ENCODE measurements at regions not wholly inside any gene's neighbourhood (a gene's known extent, or its start where the extent isn't known, plus 50 kb on each side); places are given as distances from the start of the nearest gene placed in this dataset.

DNA sequence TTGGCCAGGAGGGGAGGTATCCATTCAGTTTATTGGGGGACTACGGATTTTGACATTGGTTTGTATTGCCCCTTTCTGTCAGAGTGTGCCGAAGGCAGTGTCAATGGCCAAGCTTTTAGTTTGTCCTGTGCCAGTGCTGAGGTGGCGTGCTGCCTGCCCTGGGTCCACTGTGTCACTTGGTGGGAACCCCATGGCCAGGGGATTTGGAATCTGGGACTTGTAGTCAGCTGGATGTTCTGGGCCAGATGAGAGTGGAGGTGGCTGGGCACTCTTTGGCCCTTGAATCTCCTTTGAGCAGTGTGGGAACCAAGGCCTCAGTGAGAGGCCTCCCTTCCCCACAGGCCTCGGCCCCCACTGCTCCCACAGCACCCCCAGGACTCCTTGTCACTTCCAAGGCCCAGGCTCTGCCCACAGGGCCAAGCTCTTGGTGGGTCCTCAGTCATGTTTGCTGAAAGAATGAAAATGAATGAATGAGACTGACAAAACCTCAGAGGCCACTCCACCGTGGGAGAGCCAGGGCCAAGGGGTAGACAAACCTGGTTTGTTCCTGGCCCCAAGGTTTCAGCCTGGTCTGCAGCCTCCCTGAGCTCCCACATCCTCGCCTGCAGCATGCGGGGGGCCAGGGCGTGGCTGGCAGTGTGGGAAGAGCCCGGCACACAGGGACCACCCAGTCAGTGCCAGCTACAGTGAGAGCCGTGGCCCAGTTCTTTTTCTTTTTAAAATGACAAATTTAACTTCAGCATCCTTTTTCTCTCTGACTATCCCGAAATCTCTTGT lies 412.2 kb downstream of the MATN1 start:
- no peak for DNase-seq

DNA sequence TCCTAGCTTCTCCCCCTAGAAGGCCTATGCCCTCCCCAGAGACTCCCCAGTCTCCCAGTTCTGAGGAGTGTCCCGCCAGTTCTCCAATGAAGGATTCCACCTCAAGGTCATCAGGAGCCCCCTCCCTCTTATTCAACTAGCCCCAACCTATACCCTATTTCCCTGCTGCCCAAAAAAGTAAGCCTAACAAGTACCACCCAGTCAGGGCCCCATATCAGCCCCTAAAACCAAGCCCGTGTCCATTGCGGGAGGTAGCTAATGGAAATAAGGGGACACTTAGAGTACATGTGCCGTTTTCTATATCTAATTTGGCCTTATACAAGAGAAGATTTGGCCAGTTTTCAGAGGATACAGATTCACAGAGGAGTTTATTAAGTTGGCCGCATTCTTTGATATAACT lies 416.2 kb downstream of the MATN1 start:
- DNase-seq = no peak

DNA sequence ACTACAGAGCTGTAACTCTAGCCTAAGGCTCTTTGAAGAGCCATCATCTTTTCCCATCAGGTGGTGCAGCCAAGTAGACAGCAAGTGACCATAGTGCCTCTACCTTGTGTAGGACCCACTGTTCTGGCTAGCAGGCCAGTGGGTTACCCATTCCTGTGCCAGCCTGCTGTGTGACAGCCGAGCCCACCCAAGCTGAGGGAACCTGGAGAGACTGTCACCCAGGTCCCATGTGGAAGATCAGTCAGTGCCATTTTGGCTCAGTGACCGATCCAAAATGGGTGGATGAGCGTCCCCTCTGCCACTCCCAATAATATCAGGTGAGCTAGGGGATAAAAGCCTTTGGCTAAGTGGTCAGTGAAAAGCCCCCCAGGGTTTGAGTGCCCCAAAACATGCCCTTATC lies 417.9 kb downstream of the MATN1 start:
- DNase-seq = no peak

DNA sequence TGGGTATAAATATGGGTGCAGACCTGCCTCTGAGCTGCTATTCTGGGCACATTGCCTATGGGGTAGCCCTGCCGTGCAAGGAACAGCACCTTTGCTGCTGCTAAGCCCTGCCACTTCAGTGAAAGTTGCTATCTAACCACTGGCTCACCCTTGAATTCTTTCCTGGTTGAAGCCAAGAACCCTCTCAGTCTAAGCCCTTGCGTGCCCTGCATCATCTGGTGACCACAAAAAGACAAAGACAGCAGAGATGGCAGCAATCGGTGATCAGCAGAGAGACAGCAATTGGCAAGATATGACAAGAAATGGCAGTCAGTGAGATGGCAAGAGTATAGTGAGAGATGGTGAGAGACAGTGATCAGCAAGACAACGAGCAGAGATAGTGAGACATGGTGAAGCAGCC lies 418.3 kb downstream of the MATN1 start:
- DNase-seq = no peak

DNA sequence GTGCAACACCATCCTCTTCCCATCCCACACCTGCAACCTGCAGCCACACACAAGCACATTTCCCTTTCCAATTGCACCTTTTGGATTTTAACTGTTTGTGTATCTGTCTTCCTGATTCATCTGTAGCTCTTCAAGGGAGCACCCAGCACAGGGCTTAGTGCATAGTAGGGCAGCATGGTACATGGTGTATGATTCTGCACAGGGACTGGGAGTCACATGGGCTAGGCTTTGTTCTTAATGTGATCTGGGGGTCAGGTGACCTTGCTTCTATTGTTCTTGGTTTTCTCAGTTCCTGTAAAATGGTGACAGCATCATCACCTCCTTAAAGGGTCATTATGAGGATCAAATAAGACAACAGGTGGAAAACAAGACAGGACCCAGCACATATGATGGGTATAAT lies 419.3 kb downstream of the MATN1 start:
- no peak for DNase-seq

DNA sequence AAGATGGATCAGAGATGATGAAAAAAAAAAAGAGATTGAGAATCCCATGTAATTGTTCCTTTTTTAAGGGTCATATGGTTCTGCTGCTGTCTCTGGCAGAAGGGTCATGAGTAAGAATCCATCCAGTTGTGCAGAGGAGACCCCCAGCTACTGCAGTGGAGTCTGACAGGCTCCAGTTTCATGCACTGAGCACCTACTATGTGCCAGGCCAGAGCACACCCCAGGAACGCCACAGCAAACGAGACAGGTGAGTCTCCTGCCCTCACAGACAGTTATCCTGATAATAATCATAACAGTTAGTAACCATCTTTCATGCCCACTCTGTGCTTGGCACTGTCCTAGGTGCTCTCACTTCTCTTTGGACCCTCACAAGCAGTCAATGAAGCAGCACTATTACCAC lies 420.0 kb downstream of the MATN1 start:
- DNase-seq = no peak

DNA sequence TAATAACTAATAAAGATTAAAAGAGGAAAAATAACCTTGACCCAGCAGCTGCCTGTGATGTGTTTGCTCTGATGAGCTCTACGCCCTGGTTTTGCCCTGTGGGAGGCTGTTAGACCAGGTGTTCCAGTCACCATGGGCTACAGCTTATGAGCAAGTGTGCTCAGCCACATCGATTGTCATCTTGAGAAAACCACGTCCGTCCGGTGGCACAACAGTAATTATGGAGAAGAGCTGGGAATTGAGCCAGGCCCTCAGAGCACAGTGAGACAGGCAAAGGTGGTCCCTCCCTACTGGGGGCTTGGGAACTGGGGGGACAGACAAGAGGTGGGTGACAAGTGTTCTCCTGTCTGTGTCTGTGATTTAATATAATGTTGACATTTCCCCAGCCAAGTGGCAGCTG lies 420.5 kb downstream of the MATN1 start:
- no peak for DNase-seq

DNA sequence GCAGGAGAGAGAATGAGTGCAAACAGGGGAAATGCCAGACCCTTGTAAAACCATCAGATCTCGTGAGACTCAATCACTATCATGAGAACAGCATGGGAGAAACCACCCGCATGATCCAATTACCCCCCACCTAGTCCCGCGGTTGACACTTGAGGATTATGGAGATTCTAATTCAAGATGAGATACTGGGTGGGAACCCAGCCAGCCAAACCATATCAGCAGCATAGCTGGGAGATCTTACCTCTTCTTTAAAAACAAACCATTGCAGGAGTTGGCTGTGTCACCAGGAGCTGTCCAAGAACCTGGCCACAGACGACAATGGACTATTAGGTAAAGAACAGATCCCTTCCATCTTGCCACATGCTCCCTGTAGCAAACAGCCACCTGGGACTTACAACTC lies 422.7 kb downstream of the MATN1 start:
- no peak for DNase-seq

DNA sequence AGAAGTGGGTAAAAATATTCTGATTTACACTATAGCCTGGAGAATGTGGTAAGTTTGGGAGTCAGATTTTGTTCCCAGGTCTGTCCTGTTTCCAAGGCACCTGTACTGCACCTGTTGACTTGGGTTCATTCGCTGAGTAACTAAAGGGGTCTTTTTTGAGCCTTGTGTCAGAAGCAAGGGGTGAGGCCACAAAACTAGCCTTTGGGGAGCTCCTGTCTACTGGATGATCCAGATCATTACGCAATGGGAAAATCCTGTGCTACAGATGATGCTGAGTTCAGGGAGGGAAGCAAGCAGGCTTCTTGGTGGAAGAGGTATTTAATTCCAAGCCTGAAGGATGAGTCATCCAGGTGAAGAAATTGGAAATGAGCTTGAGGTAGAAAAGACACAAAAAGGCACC lies 424.0 kb downstream of the MATN1 start:
- DNase-seq = no peak

DNA sequence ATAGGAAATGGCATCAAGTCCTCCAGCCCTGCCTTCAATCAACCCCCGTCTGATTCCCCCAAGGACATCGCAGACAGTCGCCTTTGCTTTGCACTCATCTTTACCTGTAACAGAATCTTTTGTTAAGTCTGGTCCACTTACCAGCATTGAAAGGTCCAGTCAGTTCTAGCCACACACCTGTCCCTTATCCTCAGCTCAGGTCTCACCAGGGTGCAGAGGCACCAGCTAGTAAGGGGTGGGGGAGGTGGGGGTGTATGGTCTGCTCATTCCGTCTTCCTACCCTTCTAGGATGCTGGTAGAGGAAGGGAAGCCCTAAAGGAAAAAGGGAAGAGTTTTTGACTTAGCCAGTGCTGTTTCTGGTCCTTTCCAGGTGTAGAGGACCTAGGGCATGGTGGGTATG lies 427.7 kb downstream of the MATN1 start:
- DNase-seq = no peak

DNA sequence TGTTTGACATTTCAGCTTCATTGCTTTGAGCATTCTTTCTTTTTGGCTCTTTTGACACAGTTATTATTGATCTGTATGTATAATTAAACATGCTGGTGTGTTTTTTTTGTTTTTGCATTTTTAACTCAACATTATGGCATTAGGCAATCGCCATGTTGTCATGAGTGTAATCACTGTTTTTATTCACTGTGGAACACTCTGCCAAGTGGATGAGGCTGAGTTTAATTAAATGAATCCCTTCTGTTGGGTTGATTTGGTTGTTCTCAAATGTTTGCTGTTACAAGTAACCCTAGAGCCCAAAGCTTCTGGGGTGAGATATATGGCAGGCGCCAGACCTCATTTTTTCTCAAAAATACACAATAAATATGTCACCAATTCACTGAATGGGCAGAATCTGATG lies 428.1 kb downstream of the MATN1 start:
- no peak for DNase-seq

DNA sequence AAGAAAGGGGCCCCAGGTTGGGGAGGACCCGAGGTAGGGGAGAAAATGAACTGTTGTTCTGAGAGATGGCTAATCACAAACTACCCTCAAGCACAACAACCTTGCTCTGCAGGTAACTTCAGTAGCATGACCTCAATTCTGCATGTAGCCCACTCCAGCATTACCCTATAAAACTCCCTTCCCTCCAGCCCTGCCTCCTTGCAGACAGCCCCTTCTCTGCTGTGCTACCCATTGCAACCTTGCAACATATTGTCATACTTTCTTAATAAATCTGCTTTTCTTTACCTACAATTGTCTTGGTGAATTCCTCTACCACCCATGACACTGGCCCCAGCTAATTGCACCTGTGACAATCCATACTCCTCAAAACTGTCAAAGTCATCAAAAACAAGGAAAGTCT lies 428.9 kb downstream of the MATN1 start:
- DNase-seq = no peak

DNA sequence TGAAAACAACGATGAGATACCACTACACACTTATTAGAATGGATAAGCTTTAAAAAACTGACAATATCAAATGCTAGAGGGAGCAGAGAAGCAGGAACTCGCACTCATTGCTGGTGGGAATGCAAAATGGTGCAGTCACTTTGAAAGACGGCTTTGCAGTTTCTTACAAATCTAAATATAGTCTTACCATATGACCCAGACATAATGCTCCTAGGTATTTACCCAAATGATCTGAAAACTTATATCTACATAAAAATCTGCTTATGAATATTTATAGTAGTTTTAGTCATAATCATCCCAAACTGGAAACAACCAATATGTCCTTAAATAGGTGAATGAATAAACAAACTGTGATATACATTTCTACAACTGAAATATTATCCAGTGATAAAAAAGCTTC lies 430.9 kb downstream of the MATN1 start:
- no peak for DNase-seq

DNA sequence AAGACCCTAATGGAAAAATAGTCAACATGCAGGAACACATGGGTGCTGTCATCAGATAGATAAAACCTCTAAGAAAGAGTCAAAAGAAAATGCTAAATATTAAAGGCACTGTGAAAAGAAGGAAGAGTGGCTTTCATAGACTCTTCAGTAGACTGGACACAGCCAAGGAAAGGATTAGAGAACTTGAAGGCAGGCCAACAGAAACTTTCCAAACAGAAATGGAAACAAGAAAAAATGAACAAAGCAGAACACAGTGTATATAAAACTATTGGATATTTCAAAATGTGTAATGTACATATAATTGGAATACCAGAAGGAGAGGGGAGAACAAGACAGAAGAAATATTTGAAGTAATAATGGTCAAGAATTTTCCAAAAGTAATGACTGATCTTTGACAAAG lies 431.9 kb downstream of the MATN1 start:
- DNase-seq = no peak

DNA sequence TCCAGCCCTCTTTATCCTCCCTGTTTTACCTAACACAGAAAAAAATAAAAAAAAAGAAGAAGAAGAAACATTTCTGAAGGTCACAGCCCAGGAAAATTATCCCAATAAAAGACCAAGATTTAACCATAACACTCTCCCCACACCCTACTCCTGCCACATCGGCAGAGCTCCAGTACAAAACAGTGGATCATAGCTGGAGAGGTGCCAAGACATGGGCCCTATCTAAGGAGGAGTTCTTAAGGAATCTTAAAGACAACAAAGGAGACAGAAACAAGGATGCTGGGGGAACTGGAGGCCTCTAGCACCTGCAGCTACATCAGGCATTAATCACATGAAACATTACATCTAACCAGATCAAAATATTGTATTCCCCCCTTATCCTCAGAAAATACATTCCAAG lies 432.8 kb downstream of the MATN1 start:
- no peak for DNase-seq

DNA sequence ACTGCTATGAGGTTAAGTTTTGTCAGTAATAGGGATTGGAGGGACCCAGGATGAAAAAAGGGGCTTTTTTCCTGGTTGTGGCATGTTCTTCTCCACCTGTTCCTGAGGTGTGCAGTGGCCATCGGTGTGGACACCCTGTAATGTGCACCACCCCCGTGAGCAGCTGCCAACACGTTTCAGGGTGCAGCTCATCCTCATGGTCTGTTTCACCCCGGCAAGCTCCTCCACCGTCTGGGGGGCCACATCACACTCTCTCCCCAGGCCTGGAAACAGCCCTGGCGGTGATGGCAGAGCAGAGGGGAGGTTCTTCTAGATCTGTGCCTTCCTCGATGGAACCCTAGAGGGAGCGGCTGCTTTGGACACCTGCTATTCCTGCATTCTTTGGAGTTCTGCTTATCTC lies 435.4 kb downstream of the MATN1 start:
- DNase-seq = no peak

DNA sequence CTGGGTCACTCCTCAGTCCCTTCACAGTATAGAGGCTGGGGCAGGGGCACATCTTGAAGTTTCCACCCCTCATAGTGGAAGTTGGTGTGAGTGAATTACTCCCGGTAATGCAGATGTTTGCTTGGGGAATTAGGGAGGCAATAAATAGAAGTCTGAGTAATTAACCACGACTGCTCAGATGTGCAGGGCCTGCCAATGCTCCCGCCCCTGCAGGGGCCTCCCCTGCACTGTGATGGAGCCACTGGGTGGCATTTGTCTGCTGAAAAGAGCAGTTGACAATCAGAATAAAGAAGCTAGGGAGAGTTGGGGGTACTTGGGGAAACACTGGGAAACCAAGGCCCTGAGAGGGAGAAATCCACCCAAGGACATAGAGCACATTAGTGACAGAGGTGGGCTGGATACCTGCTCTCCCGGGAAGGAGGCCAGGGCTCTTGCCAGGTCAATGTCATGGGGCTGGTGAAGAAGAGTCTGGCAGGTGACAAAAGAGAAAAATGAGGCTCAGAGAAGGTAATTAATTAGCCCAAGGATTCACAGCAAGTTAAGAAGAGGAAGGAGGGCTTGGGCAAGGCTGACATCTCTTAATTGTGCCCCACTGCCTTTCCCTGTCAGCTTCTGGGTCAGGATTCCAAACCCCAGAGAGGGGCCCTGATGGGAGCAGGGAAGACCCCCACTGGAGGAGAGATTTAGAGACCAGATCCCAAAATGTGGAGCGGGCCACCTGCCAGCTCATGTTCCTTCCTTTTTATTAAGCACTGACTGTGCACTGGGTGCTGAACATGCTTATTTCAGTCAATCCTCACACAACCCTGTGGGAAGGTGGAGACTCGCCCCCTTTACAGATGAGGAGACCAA lies 436.2 kb downstream of the MATN1 start:
- DNase-seq = no peak

DNA sequence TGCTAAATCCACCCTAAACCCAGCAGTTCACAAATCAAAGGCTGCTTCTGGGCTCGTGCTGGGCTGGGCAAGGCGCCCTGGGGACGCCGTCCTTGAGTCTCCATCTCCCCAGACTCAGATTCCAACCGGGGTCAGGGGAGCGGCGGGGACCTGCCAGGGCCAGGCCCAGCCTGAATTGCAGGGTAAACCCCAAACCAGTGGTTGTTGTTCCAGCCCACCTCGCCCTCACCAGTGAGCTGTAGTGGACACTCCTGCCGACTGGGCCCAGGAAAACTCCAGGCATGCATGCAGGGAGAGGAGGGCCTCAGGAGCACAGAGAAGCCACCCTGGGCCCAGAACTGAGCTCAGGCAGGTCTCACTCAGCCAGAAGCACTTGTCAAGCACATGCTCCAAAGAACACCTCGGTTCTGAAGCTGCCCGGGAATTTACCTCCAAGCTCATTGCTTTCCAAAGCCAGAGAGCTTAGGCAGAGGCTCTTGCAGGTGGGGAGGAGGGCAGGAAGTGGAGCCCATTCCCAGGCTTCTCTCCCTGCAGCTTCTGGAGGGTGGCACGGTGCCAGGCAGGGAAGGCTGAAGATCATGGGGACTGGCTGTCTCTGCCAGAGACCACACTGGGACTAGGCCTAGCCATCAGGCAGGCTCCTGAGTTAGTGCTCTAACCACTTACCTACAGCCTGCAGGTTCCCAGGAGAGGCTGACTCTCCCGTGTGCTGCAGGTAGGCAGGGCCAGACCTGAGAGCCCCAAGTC lies 437.0 kb downstream of the MATN1 start:
- no peak for DNase-seq

DNA sequence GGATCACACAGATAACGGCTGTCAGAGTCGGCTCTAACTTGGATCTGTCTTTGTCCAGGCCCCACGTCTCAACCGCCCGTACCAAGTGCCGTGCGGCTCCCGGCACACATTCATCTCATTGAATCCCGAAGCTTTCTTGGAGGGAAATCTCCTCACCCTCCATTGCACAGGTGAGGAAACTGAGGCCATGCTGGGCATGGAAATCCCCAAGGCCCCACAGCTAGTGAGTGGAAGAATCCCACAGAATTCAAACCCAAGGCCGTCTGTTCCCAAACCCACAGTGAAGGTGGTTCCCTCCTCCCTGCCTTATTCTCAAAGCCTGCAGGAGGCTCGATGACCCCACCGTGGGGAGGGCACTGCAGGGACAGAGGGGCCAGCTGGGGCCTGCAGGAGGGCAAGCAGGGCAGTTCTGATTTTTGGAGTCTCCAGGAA lies 437.9 kb downstream of the MATN1 start:
- DNase-seq = no peak

DNA sequence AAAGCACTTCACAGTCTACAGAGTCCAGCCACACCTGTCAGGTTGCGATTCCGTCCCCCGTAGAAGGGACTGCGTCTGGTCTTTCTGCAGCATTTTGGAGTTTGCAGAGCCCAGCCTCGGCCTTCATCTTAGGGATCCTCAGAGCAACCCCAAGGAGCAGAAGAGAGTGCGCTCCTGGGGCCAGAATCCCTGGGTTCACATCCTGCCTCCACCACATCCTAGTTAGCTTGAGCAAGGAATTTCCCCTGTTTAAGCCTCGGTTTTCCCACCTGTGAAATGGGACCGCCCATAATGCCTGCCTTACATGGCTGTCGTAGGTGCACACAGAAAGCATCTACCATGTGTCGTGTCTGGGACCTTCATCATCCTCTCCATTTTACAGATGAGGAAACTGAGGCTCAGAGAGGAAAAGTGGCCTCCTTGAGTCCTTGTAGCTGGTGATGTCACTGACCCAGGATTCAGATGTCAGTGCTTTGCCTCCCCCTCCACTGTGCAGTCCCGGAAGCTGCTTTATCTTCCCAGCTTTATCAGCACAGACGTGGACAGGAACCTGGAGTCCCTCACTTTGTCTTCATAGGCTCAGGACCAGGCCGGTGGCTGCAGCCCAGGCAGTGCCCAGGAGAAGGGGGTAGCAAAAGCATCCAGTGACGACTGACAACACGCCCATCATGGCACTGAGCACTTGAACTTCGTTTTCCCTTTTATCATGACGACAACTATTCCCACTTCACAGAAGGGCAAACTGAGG lies 438.5 kb downstream of the MATN1 start:
- no peak for DNase-seq

DNA sequence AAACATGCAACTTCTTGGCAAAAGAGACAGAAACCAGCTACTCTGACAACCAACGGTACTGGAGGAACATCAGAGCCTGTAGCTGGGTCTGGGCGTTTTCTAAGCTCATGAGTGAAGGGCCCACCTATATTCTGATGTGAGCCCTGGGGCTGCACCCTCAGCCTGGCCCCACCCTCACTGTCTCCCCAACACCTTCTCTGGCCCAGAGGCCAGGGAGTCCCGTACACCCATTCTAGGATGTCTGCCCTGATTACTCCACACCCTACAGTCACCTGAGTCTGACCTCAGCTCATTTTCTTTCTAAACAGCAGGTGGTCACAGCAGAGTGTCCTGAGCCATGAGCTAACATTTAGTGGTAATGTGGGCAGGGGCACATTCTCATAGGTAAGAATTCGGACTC lies 439.2 kb downstream of the MATN1 start:
- no peak for DNase-seq

DNA sequence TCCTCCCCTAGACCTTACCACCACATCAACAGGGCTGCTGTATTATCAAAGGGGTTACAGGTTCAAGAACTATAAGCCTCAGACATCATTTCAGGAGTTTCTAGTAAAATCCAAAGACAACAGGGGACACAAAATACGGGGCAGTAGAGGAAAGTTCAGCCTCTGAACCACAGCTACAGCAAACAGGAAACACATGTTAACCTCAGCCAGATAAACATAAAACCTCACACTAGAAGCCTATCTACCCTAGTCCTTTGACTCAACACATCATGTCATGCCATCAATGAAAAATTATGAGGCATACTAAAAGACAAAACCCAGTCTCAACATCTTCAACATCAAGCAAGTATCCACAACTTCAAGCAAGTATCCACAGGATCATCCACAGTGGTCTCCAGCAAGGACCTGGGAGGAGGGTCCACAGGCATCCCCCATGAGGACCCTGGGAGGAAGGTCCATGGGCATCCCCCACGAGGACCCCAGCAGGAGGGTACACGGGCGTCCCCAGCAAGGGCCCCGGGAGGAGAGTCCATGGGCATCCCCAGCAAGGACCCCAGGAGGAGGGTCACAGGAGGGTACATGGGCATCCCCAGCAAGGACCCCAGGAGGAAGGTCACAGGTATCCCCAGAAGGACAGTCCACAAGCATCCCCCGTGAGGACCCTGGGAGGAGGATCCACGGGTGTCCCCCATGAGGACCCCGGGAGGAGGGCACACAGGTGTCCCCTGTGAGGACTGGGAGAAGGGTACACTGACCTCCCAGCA lies 440.0 kb downstream of the MATN1 start:
- DNase-seq = no peak
